ENCODE measurements at regions not wholly inside any gene's neighbourhood (a gene's known extent, or its start where the extent isn't known, plus 50 kb on each side); places are given as distances from the start of the nearest gene placed in this dataset.

- TF ChIP-seq AFF4 (CRISPR knock-in tag; IDR thresholded peaks at IDR 0.05) (no peak), ZNF614 (CRISPR knock-in tag; IDR thresholded peaks at IDR 0.05; ENCODE audit: borderline replicate concordance) (0 out of 2 replicates have a peak, but pooled peaks have one; percentile 0), MTA1 (CRISPR knock-in tag; IDR thresholded peaks at IDR 0.05; ENCODE audit: borderline replicate concordance) (peak; percentile 30; the same call in 1 of the 2 replicates), TCF7L2 (IDR thresholded peaks at IDR 0.05; ENCODE audit: low read depth, low read length) (no peak), HINFP (CRISPR knock-in tag; IDR thresholded peaks at IDR 0.05; ENCODE audit: low read depth) (0 out of 2 replicates have a peak, but pooled peaks have one; percentile 43), ZNF839 (CRISPR knock-in tag; IDR thresholded peaks at IDR 0.05; ENCODE audit: borderline replicate concordance) (no peak), ZNF574 (CRISPR knock-in tag; IDR thresholded peaks at IDR 0.05) (no peak; the same call in 1 of the 2 replicates), ZNF841 (CRISPR knock-in tag; IDR thresholded peaks at IDR 0.05; ENCODE audit: borderline replicate concordance) (no peak), ZNF501 (CRISPR knock-in tag; IDR thresholded peaks at IDR 0.05) (peak; percentile 53; the same call in 1 of the 2 replicates), MAX (IDR thresholded peaks at IDR 0.05) (0 out of 2 replicates have a peak, but pooled peaks have one; percentile 18), ZFP62 (CRISPR knock-in tag; IDR thresholded peaks at IDR 0.05) (no peak), ZNF678 (CRISPR knock-in tag; IDR thresholded peaks at IDR 0.05) (no peak), GFI1 (CRISPR knock-in tag; IDR thresholded peaks at IDR 0.05; ENCODE audit: borderline replicate concordance) (no peak), ATF7 (IDR thresholded peaks at IDR 0.05) (no peak), ATF7 (CRISPR knock-in tag; IDR thresholded peaks at IDR 0.05) (no peak), ZSCAN9 (CRISPR knock-in tag; IDR thresholded peaks at IDR 0.05; ENCODE audit: borderline replicate concordance) (no peak), MAF1 (CRISPR knock-in tag; IDR thresholded peaks at IDR 0.05; ENCODE audit: borderline replicate concordance) (no peak), CCDC6 (CRISPR knock-in tag; IDR thresholded peaks at IDR 0.05) (no peak), TOE1 (CRISPR knock-in tag; IDR thresholded peaks at IDR 0.05) (no peak), NR2C2 (CRISPR knock-in tag; IDR thresholded peaks at IDR 0.05; ENCODE audit: borderline replicate concordance) (no peak)
These were observed 95.1 kb downstream of the RHOU start (continued) for GRCh38 chr1:228830185-228830953.

Measured in HepG2 (cell line).